CD4-positive, alpha-beta T cell treated with Interleukin-2 at 100 ng/mL for 4 hours (primary cell): ENCODE measurements at regions not wholly inside any gene's neighbourhood (a gene's known extent, or its start where the extent isn't known, plus 50 kb on each side); places are given as distances from the start of the nearest gene placed in this dataset.

ENCODE experiments used
- DNase-seq: peaks from one replicate; pipeline ENCODE4 v3.0.0-alpha.2; 2020; ENCODE audit warnings: low spot score

GRCh38 chr18:37946324-37946723, 380.7 kb upstream of the CELF4 start:
- DNase-seq = no peak

- no peak for DNase-seq
These were observed 379.2 kb upstream of the CELF4 start for GRCh38 chr18:37944700-37945270.

- DNase-seq = no peak
These were observed 371.7 kb upstream of the CELF4 start for GRCh38 chr18:37937287-37937686.

- no peak for DNase-seq
These were observed 369.5 kb upstream of the CELF4 start for GRCh38 chr18:37935086-37935485.

DNA sequence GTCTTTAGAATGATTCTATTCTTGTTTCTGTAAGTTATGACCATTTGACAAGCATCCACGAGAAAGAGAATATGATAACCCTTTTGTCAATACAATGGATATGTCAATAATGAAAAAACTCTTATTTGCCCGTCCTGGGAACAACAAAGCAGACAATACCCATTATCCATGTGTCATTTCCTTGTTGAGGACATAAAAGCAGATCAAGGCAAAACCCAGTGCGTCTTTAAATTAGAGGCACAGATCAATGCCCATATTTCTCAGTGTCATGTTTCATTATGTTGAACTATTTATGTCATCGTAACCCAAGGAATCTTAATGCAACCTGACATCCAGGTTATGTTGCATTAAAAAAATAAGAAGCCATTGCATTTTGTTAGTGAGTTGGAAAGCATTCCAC, 365.0 kb upstream of the CELF4 start:
- no peak for DNase-seq

- no peak for DNase-seq
These were observed 356.6 kb upstream of the CELF4 start for GRCh38 chr18:37922162-37922561.

DNA sequence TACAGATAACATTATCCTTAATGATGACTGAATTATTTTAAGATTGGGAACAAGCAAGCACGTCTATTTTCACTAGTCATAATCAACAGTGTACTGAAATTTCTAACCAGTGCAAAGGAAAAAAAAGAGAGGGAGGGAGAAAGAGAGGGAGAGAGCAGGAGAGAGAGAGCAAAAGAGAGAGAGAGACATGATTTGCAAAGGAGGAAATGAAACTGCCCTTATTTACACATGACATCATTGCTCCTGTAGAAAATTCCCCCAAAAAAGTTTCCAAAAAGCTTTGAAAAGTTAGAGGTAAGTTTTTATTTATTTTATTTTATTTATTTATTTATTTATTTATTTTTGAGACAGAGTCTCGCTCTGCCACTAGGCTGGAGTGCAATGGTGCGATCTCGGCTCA, 355.3 kb upstream of the CELF4 start:
- no peak for DNase-seq

GRCh38 chr18:37913051-37913450, 347.5 kb upstream of the CELF4 start:
- DNase-seq = no peak

DNA sequence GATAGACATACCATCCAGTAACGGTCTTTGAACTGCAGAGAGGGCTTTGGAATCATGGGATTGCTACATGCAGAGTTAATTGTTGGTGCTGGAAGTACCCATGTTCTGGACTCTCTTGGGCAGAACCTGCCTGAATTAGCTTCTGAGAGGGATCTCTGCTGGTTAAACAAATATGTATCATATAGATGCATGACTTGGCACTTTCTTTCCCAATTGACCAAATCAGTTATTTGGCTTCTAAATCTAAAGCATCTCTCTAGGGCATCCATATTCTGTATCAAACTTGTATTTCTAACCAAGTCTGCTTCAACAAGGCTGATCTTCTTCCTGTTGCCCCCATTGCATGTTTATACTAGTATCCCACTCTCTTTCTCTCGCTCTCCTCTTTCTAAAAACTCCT, 336.7 kb upstream of the CELF4 start:
- DNase-seq = no peak

DNA sequence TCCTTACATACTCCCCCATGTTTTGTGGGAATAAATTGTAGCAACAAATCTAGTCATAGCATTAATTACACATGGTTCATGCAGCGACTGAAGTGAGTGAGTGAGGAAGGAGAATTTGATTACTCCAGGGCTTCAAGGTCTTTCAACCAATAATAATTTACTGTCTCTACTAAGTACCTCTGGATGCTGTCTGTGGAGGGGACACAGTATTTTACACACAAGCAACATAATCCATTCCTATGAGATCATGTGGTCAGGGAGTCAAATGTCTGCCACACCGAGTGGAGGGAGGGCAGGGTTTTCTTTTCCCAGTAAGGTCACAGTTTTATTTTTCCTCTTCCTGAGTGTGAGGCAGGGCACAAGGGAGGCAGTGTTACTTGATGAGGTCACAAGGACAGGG, 334.7 kb upstream of the CELF4 start:
- DNase-seq = no peak

- no peak for DNase-seq
These were observed 324.4 kb upstream of the CELF4 start for GRCh38 chr18:37889963-37890362.

GRCh38 chr18:37874721-37875120, 309.1 kb upstream of the CELF4 start:
- DNase-seq = no peak

DNA sequence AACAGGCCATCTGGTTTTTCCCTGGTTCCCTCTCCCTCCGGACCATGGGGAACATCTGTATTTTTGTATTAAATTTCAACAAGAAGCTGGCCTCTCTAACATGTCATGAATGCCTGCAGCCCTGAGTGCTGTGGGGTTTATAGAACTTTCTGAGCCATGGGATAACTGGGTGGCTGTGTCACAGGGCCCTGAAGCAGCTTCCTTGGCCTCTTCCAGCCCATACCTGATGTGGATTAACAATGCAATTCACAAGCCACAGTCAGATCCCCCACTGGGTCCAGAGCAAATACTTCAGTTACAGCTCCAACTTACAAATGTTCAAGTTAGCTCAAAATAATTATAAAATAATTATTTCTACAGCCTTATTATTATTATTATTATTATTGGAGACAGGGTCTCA, 307.8 kb upstream of the CELF4 start:
- DNase-seq = no peak

- DNase-seq = no peak
These were observed 307.0 kb upstream of the CELF4 start for GRCh38 chr18:37872562-37872961.

DNA sequence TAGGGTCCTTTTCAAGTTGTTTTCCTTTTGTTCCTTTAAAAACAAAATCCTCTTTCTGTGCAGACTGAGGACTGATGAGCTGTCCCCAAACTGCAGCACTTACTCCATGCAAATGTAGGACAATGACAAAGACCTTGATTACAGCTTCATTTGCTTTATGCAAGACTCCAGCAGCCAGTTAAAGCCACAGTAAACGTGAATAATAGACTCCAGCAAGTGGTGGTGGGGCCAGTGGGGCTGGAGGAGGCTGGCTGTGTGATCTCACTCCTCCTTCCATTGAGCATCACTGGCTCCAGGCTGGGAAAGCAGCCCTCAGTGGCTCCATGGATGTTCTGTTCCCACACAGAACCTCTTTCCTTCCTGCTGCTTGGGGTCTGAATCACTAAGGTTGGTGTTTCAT, 306.0 kb upstream of the CELF4 start:
- DNase-seq = no peak

- DNase-seq = no peak
These were observed 303.5 kb upstream of the CELF4 start for GRCh38 chr18:37869051-37869450.

DNA sequence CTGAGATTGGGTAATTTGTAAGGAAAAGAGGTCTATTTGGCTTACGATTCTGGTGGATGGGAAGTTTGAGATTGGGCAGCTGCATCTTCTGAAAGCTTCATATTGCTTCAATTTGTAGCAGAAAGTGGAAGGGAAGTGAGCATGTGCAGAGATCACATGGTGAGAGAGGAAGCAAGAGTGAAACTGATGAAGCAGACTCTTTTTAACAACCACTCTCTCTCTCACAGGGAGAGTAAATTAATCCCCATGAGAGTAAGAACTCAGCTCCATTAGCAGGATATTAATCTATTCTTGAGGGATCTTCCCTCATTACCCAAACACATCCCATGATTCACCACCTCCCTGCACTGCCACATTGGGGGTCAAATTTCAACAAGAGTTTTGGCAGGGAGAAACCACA, 298.5 kb upstream of the CELF4 start:
- DNase-seq = no peak

- DNase-seq = no peak
These were observed 296.4 kb upstream of the CELF4 start for GRCh38 chr18:37861981-37862380.

GRCh38 chr18:37854396-37854795, 288.8 kb upstream of the CELF4 start:
- no peak for DNase-seq

DNA sequence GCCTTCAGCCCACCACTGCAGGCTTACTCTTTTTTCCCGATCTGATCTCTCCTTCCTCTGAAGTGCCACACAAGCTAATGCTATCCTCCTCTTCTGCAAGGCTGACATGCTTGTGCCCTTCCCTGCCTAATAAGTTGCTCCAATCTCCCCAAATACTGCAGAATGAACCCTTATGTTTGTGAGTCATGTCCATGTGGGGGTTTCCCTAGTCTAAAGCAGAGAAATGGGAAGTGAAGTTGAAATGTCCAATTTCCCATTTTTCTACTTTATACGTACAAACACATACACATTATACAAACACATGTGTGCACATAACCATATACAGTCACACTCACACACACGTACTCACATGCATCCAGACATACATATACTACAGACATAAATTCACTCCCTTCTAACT, 288.1 kb upstream of the CELF4 start:
- no peak for DNase-seq

- DNase-seq = no peak
These were observed 286.9 kb upstream of the CELF4 start for GRCh38 chr18:37852464-37852863.

- DNase-seq = no peak
These were observed 281.9 kb upstream of the CELF4 start for GRCh38 chr18:37847544-37847943.

GRCh38 chr18:37846996-37847395, 281.4 kb upstream of the CELF4 start:
- DNase-seq = no peak

DNA sequence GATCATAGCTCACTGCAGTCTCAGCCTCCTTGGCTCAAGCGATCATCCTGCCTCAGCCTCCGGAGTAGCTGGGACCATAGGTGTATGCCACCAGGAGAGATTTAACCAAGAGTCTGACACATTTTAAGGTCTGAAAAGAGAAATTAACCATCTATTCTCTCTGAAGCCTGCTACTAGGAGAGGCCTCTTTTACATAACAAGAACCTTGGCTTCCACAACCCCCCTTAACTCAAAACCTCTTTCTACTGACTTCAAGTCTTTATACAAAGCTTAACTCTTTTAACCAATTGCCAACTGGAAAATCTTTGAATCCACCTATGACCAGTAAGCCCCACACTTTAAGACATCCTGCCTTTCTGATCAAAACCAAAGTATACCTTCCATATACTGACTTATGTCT, 279.9 kb upstream of the CELF4 start:
- DNase-seq = no peak
